PFSK-1 (cell line): ENCODE measurements at regions not wholly inside any gene's neighbourhood (a gene's known extent, or its start where the extent isn't known, plus 50 kb on each side); places are given as distances from the start of the nearest gene placed in this dataset.

Source experiments
- POLR2AphosphoS5 ChIP-seq: IDR thresholded peaks from 2 replicates; pipeline ENCODE4 v1.6.1; 2012; ENCODE audit warnings: low read depth, mild to moderate bottlenecking, control low read depth, low read length, moderate library complexity
- SIN3A ChIP-seq: IDR thresholded peaks from 2 replicates; pipeline ENCODE4 v1.6.1; 2012; ENCODE audit warnings: mild to moderate bottlenecking, low read length, moderate library complexity, borderline replicate concordance; ENCODE audit not compliant: insufficient read depth
- TAF1 ChIP-seq: IDR thresholded peaks from 2 replicates; pipeline ENCODE4 v1.6.1; 2012; ENCODE audit warnings: low read length, control low read depth, borderline replicate concordance; ENCODE audit not compliant: insufficient read depth

- TF ChIP-seq POLR2AphosphoS5 (no peak), TAF1 (no peak), SIN3A (no peak)
Observed at GRCh38 chr2:147198651-147199171, 646.1 kb upstream of the ACVR2A start.
